ENCODE measurements at regions not wholly inside any gene's neighbourhood (a gene's known extent, or its start where the extent isn't known, plus 50 kb on each side); places are given as distances from the start of the nearest gene placed in this dataset.

DNA sequence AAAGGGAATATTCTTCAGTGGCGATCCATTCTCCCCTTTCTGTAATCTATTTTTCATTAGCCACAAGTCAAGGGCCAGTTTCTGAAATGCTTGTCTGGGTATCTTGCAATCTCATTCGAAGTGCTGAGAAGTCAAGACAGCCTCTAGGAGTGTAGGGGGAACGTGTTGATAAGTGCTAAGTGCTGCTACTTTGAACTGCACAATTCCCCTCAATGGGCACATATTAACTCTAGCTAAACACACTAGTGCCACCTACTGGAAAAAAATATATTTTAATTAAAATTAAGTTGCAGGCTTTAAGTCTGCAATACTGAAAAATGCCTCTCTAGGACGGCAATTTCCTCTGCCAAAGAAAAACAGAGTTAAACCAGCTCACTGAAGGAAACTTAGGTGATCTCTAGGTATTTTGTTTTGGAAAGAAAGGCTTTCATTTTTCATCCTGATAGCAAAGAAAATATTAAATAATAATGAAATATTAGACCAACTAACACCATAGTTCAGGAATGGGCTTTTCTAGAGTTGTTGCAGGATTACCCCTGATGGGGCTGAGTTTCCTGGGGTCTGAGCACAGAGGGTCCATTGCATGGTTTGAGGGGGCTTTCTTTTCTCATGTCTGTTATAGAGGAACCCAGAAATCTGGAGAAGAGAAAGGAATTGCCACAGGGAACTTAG is 181.9 kb upstream of the KBTBD8 start:
- no peak for DNase-seq
- WGBS, 5 donors: 17 to 25% (median 23%) methylated on average over 4 of the region's 4 CpGs
- intact Hi-C loops (cut with DNase I; ENCODE audit: low total_unique reads): loop anchor here (5.0 kb wide), 2 partner anchors 409 to 539 kb away; no protein-coding TSS in a partner anchor

DNA sequence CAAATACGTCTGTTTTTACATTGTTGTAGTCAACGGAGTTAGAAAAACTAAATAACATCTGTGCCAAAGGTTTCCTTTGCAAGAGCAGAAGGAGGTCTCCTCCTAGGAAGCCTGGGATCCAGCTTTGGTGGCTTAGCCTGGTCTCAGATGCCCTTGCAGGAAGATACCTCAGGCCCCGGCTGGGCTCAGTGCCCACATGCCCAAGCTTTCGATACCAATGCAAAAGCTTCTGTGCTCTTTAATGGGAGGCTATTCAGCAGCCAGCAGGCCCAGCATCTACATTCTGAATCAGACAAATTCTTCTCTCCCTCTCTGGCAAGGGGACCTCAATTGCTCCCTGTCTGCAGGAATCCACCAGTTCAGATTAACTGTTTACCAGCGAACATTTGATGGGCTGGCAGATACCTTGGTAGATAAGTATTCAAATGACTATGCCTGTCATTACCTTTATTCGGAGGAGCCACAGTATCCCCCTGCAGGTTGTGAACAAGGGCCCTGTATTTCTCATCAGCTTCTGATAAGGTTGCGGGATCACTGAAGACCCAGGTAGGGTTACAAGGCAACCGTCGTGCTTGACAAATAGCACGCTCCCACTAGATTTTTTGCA is 180.1 kb upstream of the KBTBD8 start:
- Histone ChIP-seq H3K4me1 (peaks cover 0 to 7% (median 0%) of the 10 kb centered on the region in 6 donors), H3K4me3 (no peak overlapping the region), H3K9me3 (no peaks in the 10 kb centered on the region), H3K36me3 (no peaks in the 10 kb centered on the region), H3K27ac (no peak overlapping the region), H3K27me3 (replicated peaks in 1 of 7) (no peaks in the 10 kb centered on the region)
- intact Hi-C loops (cut with DNase I; ENCODE audit: low total_unique reads): loop anchor here (5.0 kb wide), 2 partner anchors 411 to 541 kb away; no protein-coding TSS in a partner anchor
- TF ChIP-seq, protein P1, sequence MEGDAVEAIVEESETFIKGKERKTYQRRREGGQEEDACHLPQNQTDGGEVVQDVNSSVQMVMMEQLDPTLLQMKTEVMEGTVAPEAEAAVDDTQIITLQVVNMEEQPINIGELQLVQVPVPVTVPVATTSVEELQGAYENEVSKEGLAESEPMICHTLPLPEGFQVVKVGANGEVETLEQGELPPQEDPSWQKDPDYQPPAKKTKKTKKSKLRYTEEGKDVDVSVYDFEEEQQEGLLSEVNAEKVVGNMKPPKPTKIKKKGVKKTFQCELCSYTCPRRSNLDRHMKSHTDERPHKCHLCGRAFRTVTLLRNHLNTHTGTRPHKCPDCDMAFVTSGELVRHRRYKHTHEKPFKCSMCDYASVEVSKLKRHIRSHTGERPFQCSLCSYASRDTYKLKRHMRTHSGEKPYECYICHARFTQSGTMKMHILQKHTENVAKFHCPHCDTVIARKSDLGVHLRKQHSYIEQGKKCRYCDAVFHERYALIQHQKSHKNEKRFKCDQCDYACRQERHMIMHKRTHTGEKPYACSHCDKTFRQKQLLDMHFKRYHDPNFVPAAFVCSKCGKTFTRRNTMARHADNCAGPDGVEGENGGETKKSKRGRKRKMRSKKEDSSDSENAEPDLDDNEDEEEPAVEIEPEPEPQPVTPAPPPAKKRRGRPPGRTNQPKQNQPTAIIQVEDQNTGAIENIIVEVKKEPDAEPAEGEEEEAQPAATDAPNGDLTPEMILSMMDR (IDR thresholded peaks at IDR 0.05 in 8 of 11, conservative IDR thresholded peaks at IDR 0.05 in 3 of 11): no peak
- TF ChIP-seq POLR2AphosphoS5 (IDR thresholded peaks at IDR 0.05) (no peak), POLR2A (IDR thresholded peaks at IDR 0.05) (no peak)
- WGBS, 5 donors: 82 to 94% (median 88%) methylated on average over 10 of the region's 10 CpGs
- no peak for DNase-seq

More for the DNA sequence above, 181.9 kb upstream of the KBTBD8 start:
- H3K27ac ChIP-seq: no peak overlapping the region
- no peak for TF ChIP-seq POLR2A (IDR thresholded peaks at IDR 0.05)
- TF ChIP-seq, protein P1 (IDR thresholded peaks at IDR 0.05 in 8 of 11, conservative IDR thresholded peaks at IDR 0.05 in 3 of 11): peak in 10 of 11 experiments; percentile 7 to 56 (median 44)
- peaks cover 0 to 7% (median 0%) of the 10 kb centered on the region in 6 donors for H3K4me1 ChIP-seq
- H3K27me3 ChIP-seq (replicated peaks in 1 of 7): no peaks in the 10 kb centered on the region
- H3K4me3 ChIP-seq: no peak overlapping the region
- no peaks in the 10 kb centered on the region for H3K9me3 ChIP-seq
- H3K36me3 ChIP-seq: no peaks in the 10 kb centered on the region

DNA sequence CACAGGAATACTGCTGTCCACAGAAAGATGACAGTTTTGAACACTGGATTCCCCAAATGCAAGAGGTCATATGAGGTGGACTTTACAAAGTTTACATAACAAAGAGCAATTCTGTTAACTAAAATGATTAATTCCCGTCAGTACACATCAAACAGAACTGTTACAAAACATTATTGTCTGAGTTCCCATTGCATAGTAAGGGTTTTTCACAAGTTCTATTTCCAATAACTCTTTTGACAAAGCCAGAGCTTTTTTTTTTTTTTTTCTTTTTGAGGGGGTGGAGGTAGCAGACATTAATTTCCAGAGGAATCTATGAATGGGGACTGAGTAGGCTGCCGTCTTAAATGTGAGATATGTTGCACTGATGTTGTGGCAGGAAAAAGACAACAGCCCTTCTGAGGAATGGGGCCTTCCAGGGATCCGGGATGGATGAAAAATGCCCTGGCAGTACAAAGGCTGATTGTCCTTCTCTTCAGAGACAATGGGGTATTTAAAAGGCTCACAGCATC is 178.1 kb upstream of the KBTBD8 start:
- Histone ChIP-seq H3K4me1 (peaks cover 0 to 7% (median 0%) of the 10 kb centered on the region in 6 donors), H3K27ac (no peak overlapping the region), H3K27me3 (replicated peaks in 1 of 7) (no peaks in the 10 kb centered on the region), H3K36me3 (no peaks in the 10 kb centered on the region), H3K9me3 (no peaks in the 10 kb centered on the region), H3K4me3 (no peak overlapping the region)
- no peak for DNase-seq
- WGBS, 5 donors: 74 to 87% (median 83%) methylated on average over 3 of the region's 3 CpGs
- intact Hi-C loops (cut with DNase I; ENCODE audit: low total_unique reads): loop anchor here (5.0 kb wide), 2 partner anchors 413 to 543 kb away; no protein-coding TSS in a partner anchor
- TF ChIP-seq POLR2A (IDR thresholded peaks at IDR 0.05) (no peak), POLR2AphosphoS5 (IDR thresholded peaks at IDR 0.05) (no peak)
- TF ChIP-seq, protein P1 (IDR thresholded peaks at IDR 0.05 in 8 of 11, conservative IDR thresholded peaks at IDR 0.05 in 3 of 11): no peak

Data from spleen (tissue), 11 donors.